ENCODE measurements at regions not wholly inside any gene's neighbourhood (a gene's known extent, or its start where the extent isn't known, plus 50 kb on each side); places are given as distances from the start of the nearest gene placed in this dataset.

DNA sequence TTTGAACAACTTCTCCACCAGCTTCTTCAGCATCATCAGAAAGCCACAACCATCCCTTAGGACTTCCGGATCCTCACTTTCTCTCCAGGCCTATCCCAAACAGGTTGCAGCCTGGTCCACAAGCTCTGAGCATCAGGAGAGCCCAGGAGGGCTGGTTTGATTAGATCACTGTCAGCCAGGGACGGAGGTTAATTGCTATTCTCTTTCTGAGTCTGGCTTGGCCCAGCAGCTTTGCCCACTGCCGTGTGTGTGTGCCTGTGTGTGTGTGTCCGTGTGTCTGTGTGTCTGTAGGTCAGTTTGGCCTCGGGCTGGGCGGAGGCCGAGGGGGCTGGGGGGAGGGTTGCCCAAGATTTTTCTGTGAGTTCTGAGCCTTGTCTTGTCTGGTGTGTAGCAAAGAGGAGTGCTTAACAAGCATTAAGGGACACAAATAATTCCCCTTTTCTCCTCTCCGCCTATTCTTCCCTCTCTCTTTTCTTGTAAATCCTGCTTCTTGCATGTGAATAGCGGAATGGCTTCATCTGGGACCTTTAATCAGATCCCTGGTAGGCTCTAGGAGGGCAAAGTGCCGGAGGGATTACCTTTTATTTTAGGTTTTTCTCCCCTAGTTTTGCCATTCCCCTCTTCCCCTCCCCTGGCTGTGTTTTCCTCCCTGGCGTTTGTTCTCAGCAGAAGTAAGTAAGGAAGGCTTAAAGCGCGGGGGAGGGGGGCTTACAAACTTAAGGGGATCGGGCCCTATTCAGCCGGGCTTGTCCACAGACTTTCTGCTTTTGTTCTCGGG is 138.2 kb upstream of the LHX5 start:
- Histone ChIP-seq H3K27ac (ENCODE audit: low read depth, low read length) (no peak overlapping the region), H3K36me3 (ENCODE audit: control insufficient read depth, insufficient read depth, low read length) (no peaks in the 10 kb centered on the region), H3K9ac (ENCODE audit: extremely low read depth, low read length, poor library complexity, severe bottlenecking) (no peak overlapping the region), H3K4me1 (ENCODE audit: control insufficient read depth, insufficient read depth, low read length) (peaks cover 8% of the 10 kb centered on the region), H3K27me3 (ENCODE audit: control insufficient read depth, insufficient read depth, low read length, poor library complexity, severe bottlenecking) (peaks cover 28% of the 10 kb centered on the region), H3K4me3 (ENCODE audit: low read length) (peak overlapping the region; percentile 66), H3K9me3 (ENCODE audit: control insufficient read depth, low read length) (no peaks in the 10 kb centered on the region)
- Mint-ChIP-seq H3K27ac (no peak overlapping the region), H3K9me3 (peaks cover 6% of the 10 kb centered on the region), H3K36me3 (ENCODE audit: low read depth) (no peaks in the 10 kb centered on the region), H3K27me3 (ENCODE audit: insufficient read depth) (peaks cover 66% of the 10 kb centered on the region), H3K4me3 (peak overlapping the region; percentile 46), H3K4me1 (peaks cover 20% of the 10 kb centered on the region)
- DNase-seq: peak; percentile 79
- WGBS, 2 experiments (ENCODE audit: insufficient coverage in 1 of 2, insufficient read length in 1 of 2): 17 to 26% methylated on average over 8 to 15 of the region's 16 CpGs
- TF ChIP-seq, protein P1, sequence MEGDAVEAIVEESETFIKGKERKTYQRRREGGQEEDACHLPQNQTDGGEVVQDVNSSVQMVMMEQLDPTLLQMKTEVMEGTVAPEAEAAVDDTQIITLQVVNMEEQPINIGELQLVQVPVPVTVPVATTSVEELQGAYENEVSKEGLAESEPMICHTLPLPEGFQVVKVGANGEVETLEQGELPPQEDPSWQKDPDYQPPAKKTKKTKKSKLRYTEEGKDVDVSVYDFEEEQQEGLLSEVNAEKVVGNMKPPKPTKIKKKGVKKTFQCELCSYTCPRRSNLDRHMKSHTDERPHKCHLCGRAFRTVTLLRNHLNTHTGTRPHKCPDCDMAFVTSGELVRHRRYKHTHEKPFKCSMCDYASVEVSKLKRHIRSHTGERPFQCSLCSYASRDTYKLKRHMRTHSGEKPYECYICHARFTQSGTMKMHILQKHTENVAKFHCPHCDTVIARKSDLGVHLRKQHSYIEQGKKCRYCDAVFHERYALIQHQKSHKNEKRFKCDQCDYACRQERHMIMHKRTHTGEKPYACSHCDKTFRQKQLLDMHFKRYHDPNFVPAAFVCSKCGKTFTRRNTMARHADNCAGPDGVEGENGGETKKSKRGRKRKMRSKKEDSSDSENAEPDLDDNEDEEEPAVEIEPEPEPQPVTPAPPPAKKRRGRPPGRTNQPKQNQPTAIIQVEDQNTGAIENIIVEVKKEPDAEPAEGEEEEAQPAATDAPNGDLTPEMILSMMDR (conservative IDR thresholded peaks at IDR 0.05): no peak

- Mint-ChIP-seq H3K36me3 (ENCODE audit: low read depth) (no peaks in the 10 kb centered on the region), H3K27me3 (ENCODE audit: insufficient read depth) (peaks cover 54% of the 10 kb centered on the region), H3K4me3 (no peak overlapping the region), H3K4me1 (peaks cover 3% of the 10 kb centered on the region), H3K9me3 (peaks cover 6% of the 10 kb centered on the region), H3K27ac (no peak overlapping the region)
- Histone ChIP-seq H3K4me3 (ENCODE audit: low read length) (no peak overlapping the region), H3K9me3 (ENCODE audit: control insufficient read depth, low read length) (no peaks in the 10 kb centered on the region), H3K27me3 (ENCODE audit: control insufficient read depth, insufficient read depth, low read length, poor library complexity, severe bottlenecking) (peaks cover 24% of the 10 kb centered on the region), H3K9ac (ENCODE audit: extremely low read depth, low read length, poor library complexity, severe bottlenecking) (no peak overlapping the region), H3K27ac (ENCODE audit: low read depth, low read length) (no peak overlapping the region), H3K4me1 (ENCODE audit: control insufficient read depth, insufficient read depth, low read length) (no peaks in the 10 kb centered on the region), H3K36me3 (ENCODE audit: control insufficient read depth, insufficient read depth, low read length) (no peaks in the 10 kb centered on the region)
- TF ChIP-seq, protein P1 (conservative IDR thresholded peaks at IDR 0.05): no peak
- DNase-seq: no peak
Observed at GRCh38 chr12:113604666-113605065, 133.0 kb upstream of the LHX5 start.

DNA sequence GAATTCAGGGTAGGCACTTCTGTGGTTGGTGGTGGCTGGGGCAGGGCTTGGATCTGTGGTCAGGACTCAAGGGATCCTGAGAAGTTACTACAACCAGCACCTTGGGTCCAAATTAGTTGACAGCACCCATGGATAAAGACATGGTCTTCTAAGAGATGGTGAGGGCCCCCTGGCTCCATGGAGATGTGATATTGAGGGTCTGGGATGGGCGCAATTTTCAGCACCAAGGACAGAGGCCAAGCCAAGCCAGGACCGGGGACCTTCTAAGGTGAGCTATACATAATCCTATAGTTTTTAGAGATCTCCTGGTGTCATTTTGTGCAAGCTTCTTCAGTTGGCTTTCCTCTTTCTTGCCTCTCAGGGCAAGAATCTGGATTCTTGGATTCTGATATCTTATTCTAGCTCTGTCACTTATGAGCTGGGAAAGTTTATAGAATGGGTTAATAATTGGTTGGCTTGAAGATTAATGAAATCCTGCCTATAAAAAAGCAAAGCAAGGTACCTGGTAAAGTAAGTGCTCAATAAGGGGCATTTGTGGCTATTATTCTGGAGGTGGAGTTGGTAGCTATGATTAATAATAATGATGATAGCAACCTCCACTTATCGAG is 130.1 kb upstream of the LHX5 start:
- peak; percentile 91 for DNase-seq
- Histone ChIP-seq H3K9me3 (ENCODE audit: control insufficient read depth, low read length) (no peaks in the 10 kb centered on the region), H3K27ac (ENCODE audit: low read depth, low read length) (no peak overlapping the region), H3K4me3 (ENCODE audit: low read length) (no peak overlapping the region), H3K9ac (ENCODE audit: extremely low read depth, low read length, poor library complexity, severe bottlenecking) (no peak overlapping the region), H3K36me3 (ENCODE audit: control insufficient read depth, insufficient read depth, low read length) (no peaks in the 10 kb centered on the region), H3K27me3 (ENCODE audit: control insufficient read depth, insufficient read depth, low read length, poor library complexity, severe bottlenecking) (peaks cover 34% of the 10 kb centered on the region), H3K4me1 (ENCODE audit: control insufficient read depth, insufficient read depth, low read length) (no peaks in the 10 kb centered on the region)
- no peaks in the 10 kb centered on the region for H3K36me3 Mint-ChIP-seq (ENCODE audit: low read depth)
- H3K4me1 Mint-ChIP-seq: no peaks in the 10 kb centered on the region
- H3K4me3 Mint-ChIP-seq: no peak overlapping the region
- peaks cover 62% of the 10 kb centered on the region for H3K27me3 Mint-ChIP-seq (ENCODE audit: insufficient read depth)
- H3K9me3 Mint-ChIP-seq: no peaks in the 10 kb centered on the region
- WGBS, 2 experiments (ENCODE audit: insufficient coverage in 1 of 2, insufficient read length in 1 of 2): 25 to 26% methylated on average over 1 to 2 of the region's 3 CpGs
- TF ChIP-seq, protein P1 (conservative IDR thresholded peaks at IDR 0.05): no peak
- no peak overlapping the region for H3K27ac Mint-ChIP-seq
